HG02588 (cell line): ENCODE measurements at regions not wholly inside any gene's neighbourhood (a gene's known extent, or its start where the extent isn't known, plus 50 kb on each side); places are given as distances from the start of the nearest gene placed in this dataset.
"Not testable (repeated sequence)": the region's sequence is repeated elsewhere in the genome, so short reads cannot be mapped to it uniquely, and the experiment has no call there.

ENCODE experiments used
- ATAC-seq: cut with Tn5 transposase; IDR thresholded peaks from one replicate; pipeline ENCODE4 v1.9.1; 2021; ENCODE audit warnings: mild to moderate bottlenecking, moderate library complexity; ENCODE audit not compliant: unreplicated experiment

DNA sequence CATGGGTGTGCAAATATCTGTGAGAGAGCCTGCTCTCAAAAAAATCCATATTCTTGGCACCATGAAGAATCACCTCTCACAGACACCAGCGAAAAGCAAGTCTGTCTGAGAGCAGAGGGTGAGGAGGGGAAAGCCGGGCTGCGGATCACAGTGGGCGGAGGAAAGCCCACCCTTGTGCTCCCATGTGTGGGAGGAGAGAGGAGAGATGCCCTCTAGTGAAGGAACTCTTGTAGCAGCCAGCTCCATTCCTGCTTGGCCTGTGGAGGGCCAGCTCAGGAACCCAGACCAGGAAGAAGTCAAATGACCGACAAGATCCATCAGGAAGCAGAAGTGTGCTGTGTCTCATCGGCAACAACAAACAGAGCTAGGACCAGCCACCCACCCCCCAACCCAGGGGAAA lies 321.7 kb upstream of the PLGLB1 start:
- not testable (repeated sequence) for ATAC-seq

GRCh38 chr2:87345283-87345682 lies 323.6 kb upstream of the PLGLB1 start:
- not testable (repeated sequence) for ATAC-seq

DNA sequence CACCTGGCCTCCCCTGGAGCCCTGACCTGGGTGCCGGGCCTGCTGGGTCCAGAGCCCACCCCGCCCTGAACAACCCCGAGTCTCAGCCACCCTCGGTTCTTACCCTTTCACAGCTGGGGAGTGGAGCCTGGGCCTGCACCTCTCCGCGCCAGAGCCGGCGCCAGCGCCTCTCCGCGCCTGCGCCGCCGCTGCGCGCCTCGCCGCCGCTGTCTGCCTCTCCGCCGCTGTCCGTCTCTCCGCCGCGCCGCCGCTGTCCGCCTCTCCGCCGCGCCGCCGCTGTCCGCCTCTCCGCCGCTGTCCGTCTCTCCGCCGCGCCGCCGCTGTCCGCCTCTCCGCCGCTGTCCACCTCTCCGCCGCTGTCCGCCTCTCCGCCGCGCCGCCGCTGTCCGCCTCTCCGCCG lies 326.9 kb upstream of the PLGLB1 start:
- ATAC-seq: not testable (repeated sequence)

GRCh38 chr2:87349006-87349405 lies 327.4 kb upstream of the PLGLB1 start:
- ATAC-seq: not testable (repeated sequence)

DNA sequence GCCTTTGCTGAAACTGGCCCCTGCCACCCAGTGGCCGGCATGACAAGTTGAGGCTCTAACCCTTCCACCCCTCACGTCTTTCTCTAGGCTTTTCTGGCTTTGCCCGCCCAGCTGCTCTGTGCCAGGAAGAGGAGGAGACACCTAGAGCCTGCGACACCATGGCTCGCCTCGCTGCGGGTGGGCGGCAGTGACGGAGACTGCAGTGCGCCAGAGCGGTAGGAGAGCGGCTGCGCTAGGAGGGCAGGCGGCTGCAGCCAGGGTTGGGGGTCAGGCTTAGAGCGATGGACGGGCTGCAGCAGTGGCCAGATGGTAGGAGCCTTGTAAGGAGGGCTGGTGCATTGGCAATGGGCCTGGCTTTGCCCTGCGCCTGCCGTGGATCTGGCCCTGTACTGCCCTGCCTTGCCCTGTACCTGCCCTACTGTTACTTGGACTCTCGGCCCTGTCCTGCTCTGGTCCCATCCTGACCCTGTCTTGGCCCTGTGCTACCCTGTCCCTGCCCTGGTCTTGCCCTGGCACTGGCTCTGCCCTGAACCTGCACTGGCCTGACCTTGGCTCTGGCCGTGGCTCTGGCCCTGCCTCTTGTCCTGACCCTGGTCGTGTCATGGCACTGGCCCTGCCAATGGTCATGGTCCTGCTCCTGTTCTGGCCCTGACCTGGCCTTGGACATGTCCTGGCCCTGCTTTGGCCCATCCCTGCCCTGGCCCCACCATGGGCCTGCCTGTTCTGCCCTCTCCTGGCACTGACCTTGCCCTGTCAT lies 330.7 kb upstream of the PLGLB1 start:
- not testable (repeated sequence) for ATAC-seq

DNA sequence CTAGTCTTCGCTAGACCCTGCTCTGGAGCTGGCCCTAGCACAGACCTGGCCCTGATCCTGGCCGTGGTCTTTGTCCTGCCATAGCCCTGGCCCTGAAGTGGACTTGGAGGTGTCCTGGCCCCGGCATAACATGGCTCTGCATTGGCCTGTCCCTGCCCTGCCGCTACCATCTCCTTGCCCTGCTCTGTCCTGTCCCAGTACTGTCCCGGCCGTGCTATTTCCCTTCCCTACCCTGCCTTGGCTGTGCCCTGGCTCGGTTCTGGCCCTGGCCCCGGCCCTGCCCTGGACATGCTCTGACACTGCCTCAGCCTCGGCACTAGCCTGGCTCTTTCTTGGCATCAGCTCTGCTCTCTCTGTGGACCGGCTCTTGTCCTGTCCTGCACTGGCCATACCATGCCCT lies 331.8 kb upstream of the PLGLB1 start:
- ATAC-seq: not testable (repeated sequence)

- ATAC-seq: not testable (repeated sequence)
Observed at GRCh38 chr2:87354102-87354501, 332.5 kb upstream of the PLGLB1 start.

DNA sequence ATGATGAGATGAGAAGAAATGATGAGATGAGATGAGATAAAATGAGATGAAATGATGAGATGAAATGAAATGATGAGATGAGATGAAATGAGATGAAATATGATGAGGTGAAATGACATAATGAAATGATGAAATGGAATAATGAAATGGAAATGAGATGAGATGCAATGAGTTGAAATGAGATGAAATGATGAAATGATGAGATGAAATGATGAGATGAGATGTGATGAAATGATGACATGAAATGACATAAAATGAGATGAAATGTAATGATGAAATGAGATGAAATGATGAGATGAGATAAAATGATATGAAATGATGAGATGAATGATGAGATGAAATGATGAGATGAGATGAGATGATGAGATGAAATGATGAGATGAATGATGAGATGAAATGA lies 338.6 kb upstream of the PLGLB1 start:
- not testable (repeated sequence) for ATAC-seq

- not testable (repeated sequence) for ATAC-seq
Observed at GRCh38 chr2:87360927-87361326, 339.3 kb upstream of the PLGLB1 start.

GRCh38 chr2:87361805-87362204 lies 340.2 kb upstream of the PLGLB1 start:
- not testable (repeated sequence) for ATAC-seq

DNA sequence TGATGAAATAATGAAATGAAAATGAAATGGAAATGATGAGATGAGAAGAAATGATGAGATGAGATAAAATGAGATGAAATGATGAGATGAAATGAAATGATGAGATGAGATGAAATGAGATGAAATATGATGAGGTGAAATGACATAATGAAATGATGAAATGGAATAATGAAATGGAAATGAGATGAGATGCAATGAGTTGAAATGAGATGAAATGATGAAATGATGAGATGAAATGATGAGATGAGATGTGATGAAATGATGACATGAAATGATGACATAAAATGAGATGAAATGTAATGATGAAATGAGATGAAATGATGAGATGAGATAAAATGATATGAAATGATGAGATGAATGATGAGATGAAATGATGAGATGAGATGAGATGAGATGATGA lies 342.7 kb upstream of the PLGLB1 start:
- not testable (repeated sequence) for ATAC-seq

GRCh38 chr2:87365038-87365437 lies 343.4 kb upstream of the PLGLB1 start:
- ATAC-seq: not testable (repeated sequence)

- not testable (repeated sequence) for ATAC-seq
Observed at GRCh38 chr2:87386063-87386560, 361.8 kb upstream of the PLGLB2 start.

- not testable (repeated sequence) for ATAC-seq
Observed at GRCh38 chr2:87395784-87396183, 352.1 kb upstream of the PLGLB2 start.

- not testable (repeated sequence) for ATAC-seq
Observed at GRCh38 chr2:87396551-87397265, 351.2 kb upstream of the PLGLB2 start.

- ATAC-seq: not testable (repeated sequence)
Observed at GRCh38 chr2:87397276-87398065, 350.4 kb upstream of the PLGLB2 start.

DNA sequence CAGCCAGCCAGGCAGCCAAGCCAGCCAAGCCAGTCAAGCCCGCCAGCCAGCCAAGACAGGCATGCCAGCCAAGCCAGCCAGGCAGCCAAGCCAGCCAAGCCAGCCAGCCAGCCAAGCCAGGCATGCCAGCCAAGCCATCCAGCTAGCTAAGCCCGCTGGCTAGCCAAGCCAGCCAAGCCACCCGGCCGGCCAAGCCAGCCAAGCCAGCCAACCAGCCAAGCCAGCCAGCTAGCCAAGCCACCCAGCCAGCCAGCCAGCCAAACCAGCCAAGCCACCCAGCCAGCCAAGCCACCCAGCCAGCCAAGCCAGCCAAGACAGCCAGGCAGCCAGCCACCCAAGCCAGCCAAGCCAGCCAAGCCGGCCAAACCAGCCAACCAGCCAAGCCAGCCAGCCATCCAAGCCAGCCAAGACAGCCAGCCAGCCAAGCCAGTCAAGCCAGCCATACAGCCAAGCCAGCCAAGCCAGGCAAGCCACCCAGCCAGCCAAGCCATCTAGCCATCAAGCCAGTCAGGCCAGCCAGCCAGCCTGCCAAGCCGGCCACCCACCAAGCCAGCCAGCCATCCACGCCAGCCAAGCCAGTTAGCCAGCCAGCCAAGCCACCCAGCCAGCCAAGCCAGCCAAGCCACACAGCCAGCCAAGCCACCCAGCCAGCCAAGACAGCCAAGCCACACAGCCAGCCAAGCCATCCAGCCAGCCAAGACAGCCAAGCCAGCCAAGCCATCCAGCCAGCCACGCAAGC lies 349.2 kb upstream of the PLGLB2 start:
- ATAC-seq: not testable (repeated sequence)

- no peak for ATAC-seq
Observed at GRCh38 chr2:87401726-87402345, 346.1 kb upstream of the PLGLB2 start.

GRCh38 chr2:87403893-87404175 lies 344.1 kb upstream of the PLGLB2 start:
- no peak for ATAC-seq
